ENCODE measurements at regions not wholly inside any gene's neighbourhood (a gene's known extent, or its start where the extent isn't known, plus 50 kb on each side); places are given as distances from the start of the nearest gene placed in this dataset.

DNA sequence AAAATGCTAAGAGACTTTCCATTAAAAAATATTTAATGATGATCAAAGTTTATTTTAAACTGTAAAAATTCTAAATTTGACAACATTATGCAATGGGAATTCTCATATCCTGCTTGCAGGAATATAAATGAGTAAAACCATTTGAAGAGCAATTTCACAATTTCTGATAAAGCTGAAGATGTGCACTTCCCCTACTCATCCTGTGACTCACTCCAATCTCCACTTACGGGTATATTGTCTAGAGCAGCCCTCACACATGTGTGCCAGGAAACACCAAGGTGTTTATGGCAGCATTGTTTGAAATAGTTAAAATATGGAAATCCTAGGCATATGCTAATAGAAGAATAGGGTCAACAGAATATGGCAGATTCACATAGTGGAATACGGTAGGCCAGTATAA, 158.4 kb downstream of the PDHA2 start:
- DNase-seq = no peak

DNA sequence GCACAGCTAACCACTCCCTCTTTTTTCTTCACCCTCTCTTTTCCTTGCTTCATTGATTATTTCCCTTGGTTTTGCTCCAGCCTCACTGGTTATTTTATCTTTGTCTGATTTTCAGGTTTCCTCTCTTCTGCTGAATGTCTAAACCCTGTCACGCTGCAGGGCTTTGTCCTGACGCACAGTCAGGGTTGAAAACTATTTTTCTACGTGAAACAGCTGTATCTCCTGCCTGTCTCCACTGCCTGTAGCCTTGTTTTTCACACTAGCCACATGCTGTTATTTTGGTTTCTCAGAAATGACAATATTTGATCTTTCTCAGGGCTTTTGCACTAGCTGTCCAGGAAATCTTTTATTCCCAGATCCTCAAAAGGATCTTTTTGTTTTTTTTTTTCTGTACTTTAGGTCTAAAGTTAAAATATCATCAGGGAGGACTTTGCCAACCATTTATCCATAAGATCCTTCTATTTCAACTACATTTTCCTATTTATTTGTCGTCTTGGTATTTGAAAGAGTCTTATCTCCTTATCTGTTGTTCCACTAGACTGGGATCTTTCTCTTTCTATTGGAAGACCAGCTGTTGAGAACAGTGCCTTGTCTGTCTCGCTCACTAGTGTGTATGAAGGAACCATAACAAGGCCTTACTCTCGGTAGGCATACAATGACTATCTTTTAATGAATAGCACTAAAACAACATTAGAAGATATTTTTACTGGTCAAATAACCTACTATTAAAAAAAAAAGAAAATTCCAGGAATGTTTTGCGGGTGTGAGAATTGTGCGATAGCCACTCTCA, 164.3 kb downstream of the PDHA2 start:
- no peak for DNase-seq

DNA sequence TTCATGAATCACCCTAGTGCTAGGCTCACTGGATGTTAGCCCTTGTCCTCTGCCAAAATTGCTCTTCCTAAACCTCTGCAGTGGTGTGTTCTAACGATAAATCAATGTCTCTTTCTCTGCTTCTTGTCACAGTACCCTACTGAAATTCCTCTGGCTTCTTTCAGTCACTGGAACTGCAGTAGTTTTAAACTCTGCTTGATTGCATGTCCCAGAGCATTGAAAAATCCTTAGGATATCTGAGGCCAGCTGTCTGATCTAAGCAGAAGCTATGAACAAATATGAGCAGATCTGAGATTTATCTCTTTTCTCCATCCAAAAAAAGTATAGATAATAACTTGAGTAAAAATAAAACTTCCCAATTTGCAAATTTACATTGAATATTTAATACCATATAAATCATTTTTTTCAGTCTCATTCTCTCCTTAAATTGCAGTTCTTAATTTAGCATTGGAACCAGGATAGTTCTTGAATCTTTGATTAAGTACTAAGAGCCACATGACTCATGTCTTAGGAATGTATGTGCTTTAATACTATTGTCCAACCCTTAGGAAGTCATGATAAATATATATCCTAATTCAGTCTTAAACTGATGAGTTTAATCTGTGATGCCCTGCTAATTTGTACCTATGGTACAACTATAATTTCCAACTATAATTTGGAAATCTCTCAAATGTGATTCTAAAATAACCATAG, 169.7 kb downstream of the PDHA2 start:
- DNase-seq = no peak

DNA sequence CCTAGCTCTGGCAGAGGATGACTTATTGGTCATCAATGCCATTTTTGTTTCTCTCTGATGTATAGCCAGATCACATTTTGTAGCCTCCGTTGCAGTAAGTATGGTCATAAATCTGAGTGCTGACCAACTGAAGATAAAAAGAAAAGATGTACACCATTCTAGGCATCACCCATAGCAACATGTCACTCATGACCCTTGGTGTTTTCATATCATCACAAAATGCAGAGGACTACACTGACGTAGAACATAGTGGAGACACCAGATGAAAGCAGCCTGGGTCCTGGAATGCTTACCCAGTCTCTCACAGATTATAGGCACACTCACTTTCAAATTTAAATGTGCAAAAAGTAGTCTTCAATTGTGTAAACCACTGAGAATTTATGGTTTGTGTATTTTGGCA, 172.8 kb downstream of the PDHA2 start:
- no peak for DNase-seq

DNA sequence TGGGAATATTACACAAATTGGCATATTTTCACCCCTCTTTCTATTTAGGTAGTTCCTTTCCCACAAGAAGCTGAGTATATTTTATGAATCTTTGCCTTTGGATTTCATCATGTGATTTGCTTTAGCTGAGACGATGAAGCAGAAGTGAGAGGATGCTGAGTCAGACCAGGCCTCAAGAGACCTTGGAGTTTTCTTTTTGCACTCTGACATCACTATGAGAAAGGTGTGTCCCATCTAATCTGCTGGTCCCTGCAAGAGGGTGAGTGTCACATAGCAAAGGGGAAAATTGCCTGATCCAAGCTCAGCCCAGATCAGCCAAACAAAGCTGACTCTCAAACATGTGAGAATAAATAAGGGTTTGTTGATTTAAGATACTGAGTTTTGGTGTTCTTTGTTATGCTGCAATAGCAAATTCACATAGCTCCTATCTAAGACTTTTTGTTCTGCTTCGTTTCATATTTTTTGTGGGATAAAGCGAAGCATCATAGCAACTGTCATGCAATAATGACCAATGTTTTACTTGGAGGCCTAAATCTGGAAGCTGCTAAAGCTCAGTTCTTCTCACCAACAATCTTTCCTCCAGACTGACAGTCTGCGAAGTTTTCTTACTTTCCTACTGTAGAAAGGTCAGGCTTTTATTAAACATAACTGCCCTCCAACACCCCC, 176.9 kb downstream of the PDHA2 start:
- no peak for DNase-seq

DNA sequence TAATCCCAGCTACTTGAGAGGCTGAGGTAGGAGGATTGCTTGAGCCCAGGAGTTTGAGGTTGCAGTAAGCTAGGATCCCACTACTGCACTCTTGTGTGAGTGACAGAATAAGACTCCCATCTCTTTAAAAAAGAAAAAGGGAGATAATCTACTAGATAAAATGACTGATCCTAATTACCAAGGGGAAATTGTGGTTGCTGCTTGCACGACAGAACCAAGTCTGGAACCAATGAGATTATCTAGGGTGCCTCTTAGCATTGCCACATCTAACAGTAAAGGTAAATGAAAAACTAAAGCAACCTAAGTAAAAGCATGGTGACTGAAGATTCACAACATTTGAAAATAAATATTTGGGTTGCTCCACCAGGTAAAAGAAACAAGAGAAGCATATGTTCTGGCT, 185.1 kb downstream of the PDHA2 start:
- DNase-seq = no peak

DNA sequence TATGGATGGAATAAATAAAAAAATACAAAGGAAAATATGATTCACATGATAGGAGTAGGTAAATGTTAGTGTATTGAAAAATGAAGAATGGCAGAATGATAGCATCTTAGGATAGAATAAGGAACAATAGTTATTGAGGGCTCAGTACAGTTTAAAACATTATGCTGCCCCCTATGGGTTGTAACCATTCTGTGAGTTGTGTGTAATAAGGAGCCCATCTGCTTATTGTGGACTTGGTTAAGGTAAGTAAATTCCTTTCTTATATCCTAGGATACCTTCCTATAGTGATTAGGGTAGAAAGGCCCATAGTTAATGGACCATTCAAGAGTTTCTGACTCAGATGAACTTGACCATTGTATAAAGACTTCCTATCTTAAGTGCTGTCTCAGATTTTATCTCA, 195.8 kb downstream of the PDHA2 start:
- no peak for DNase-seq

DNA sequence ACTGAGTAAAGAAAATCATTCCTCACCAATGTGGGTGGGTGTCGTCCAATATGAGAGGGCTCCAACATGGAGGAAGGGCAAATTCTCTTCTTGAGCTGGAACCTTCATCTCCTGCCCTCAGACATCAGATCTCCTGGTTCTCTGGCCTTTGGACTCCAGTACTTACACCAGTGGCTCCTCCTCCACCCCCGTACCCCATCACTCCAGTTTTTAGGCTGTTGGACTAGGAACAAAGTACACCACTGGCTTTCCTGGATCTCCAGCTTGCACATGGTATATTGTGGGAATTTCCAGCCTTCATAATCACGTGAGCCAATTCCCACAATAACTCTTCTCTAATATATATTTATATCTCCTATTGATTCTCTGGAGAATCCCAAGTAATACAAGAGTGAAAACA, 196.9 kb downstream of the PDHA2 start:
- no peak for DNase-seq

DNA sequence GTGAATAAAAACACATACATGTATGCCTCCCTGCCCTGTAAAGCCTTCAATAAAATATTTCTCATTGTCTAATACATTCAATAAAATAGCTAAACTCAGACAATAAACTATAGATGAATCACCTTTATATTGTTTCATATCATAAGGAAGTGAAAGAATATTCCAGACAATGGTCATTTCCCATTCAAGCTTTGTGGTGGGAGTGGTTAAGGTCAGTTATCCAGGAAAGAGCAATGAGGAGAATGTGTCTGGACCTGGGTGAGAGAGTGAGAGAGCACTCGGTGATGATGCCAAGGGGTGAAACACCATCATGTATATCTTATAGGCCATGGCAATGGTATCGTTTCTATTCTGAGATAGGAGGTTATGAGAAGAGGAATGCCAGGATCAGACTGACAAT, 197.8 kb downstream of the PDHA2 start:
- no peak for DNase-seq

DNA sequence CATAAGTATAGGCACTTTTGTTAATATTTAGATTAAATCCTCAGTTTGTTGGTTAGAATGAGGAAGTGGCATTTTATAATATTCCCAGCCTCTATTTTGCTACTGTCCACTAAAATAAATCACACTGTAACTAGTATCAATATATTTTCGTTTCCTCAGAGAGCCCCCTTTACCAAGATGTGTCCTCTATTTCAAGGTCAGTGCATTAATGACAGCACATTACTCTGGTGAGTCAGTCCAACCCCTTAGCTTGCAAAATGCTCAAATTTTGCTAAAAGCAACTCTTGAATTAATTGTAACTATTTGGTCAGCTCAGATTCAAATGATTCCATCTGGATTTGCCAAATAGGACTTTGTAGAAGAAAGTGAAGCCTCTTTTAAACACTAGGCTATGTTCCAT, 199.3 kb downstream of the PDHA2 start:
- no peak for DNase-seq

DNA sequence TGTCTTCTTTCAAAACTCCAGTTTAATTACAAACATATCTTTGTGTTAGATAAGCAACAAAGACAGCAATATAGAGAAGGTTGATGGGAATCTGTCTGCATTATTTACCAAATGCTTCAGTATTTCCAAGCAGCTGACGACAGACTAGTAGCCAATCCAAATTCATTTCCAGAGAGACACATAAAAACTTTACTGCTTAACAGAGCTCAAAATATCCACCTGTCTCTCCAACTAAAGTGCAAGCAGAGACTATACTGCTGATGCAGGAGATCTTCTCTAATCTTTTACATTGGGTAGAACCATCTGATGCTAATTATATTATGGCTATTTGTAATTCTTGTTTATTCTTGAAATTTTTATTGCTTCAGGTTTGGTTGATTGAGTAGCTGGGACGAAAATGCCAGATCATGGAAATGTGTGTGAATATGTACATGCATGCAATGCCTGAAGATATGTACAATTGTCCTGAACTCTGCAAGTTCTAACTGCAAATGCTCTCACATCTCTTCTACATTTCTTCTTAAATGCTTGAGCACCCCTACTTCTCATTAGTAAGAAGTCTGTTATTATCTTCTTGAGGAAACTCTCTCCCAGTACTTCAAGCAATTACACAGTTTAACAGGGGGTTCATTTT, 200.0 kb downstream of the PDHA2 start:
- no peak for DNase-seq

DNA sequence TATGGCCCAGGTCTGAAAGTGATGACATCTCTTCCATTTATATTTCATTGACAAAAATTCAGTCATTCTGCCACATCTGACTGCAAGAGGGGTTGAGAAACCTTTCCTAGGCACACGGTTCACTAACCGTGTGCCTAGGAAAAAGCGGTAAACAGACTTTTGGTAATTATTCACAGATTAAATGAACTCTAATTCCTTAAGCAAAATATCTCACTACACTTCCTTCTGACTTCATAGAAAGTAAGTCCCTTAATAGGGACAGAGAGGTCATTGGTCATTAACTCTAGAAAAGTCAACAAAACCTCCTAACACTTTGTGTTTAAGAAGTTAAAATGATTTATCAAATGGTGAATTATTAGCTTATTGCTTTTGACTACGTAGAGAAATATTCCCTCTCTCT, 205.1 kb downstream of the PDHA2 start:
- DNase-seq = no peak

DNA sequence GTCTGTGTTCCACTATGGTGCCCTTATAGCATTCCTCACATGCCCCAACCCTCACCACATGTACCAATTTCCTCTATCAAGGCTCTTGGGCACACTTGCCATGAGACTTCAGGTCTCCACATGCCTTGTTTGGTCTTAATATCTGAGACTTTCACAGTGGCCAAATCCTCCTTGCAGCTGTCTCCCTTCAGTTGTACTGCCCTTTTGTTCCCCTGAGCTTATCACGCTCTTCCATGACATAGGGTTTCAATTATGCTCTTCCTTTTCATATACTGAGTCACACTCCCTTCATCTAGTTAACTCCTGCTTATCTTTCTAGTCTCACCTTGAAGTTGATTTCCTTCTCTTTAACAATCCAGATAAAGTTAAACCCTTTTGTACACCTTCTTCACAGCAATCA, 212.9 kb downstream of the PDHA2 start:
- no peak for DNase-seq

DNA sequence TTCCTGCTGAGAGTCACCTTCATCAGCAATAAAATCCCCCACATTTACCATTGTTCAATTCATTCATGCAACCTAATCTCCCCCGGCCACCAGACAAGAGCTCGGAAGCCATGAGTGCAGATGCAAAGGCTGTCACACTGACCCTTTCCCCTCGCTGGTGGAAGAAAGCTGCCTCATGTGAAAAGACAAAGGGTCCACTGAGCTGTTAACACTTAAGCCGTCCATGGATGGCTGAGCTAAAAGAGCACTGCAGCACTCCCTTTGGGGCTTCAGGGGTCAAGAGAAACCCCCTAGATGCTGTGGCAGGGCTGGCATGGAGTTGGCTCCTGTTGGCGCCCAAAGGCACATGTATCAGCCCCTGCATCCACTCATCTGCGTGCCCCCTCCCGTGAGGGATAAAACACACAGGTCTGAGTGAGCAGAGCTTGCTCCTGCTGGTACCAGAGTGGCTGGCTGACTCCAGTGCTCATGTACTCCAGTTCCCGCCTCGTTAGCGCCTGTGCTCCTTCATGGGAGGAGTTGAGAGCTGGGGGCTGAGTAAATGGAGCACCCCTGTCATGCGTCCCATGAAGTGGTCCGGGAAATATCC, 216.5 kb downstream of the PDHA2 start:
- DNase-seq = no peak

DNA sequence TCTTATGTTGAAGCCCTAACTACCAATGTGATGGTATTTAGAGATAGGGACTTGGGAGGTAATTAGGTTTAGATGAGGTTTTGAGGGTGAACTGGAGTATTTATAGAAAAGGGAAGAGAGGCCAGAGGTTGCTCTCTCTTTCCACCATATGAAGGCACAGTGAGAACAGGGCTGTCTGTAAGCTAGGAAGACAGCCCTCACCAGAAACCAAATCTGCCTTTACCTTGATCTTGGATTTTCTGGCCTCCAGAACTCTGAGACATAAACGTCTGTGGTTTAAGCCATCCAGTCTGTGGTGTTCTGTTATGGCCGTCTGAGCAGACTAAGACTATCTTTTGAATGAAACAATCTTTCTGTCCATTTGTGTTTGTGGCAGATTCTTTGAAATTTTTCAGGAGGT, 223.7 kb downstream of the PDHA2 start:
- no peak for DNase-seq

DNA sequence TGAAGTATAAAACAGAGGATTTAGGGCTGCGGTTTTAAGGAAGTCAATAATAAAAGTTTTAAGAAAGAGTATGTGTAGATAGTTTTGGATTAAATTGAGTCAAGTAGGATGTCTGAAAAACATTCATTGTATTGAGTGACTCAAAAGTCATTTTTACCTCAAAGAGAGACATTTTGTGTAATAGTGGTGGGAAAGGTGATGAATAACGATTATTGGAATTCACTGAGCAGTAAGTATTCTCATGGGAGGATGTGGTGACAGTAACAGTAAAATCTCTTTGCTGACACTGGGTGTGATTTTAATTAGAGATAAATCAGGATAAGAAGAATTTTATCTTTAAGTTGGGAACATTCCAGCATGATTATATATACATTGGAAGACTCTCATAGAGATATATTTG, 233.6 kb downstream of the PDHA2 start:
- no peak for DNase-seq

DNA sequence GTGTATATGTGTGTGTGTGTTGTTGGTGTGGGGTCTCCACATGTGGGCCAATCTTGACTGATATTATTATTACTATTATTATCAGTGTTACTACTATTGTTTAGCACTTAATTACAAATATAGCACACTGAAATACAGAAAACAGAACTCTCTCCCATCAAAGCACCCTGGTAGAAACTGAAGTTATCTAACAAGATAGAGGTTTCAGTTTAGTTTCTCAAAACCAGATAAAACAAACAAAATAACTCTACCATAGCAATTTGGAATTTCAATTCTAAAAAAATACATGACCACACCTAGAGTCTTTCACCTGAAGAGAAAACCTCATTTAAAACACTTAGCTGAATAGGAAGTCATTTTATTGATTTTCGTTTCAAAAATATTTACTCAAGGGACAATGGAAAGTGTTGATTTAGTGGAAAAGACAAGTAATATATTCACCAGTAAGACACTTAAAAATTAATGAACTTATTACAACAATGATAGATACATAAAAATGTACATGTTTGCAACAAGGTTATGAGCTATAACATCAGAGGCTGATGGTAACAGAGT, 252.3 kb downstream of the PDHA2 start:
- peak; percentile 5 for DNase-seq

DNA sequence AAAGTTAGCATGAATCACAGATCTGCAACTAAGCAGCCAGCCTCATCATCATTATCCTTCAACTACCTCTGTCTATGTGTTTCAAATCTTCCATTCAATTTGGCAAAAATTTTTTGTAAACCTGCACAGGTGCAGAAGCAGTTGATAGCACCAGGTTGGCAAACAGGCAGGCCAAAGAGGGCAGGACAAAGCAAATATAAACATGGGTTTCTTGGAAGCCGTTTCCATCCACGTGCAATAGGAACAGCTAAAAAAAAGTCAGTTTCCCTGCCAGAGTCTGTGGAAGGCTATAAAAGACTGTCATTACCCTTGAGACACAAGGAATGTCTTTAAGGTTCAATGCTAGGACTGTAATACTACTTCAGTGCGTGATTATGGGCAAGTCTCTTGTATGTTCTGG, 253.2 kb downstream of the PDHA2 start:
- peak; percentile 68 for DNase-seq

DNA sequence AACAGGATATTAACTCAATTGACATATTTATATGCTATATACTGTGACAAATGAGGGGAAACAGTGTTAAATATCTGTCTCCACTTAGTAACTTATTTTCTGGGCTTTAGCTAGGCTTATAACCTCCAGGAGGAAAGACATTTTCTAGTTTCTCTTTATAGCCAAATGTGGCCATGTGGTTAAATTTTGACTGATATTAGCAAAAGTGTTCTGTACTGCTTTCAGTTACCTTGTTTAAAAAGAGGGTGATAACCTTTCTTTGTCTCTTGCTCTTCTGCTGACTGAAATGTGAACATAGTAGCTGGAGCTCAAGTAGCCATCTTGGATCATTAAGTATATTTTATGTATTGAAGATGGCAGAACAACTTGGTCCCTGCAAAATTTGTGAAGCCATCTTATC, 253.7 kb downstream of the PDHA2 start:
- DNase-seq = no peak

DNA sequence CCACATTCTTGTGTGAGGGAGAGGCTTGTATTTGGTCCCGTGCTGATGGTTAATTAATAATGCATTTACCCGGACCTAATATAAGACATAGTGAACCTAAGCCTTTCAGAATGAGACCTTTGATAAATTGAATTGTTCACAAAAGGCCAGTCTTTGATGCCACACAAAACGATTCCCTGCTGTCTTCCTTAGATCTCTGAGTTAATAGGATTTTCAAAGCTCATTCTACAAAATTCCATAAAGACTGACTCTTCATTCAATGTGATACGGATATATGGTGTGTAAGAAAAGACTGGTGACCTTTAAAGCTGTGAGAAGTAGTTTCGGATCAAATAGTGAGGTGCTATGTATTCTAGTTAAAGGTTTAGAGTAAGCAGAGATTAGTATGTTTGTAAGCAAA, 254.3 kb downstream of the PDHA2 start:
- DNase-seq = no peak

DNA sequence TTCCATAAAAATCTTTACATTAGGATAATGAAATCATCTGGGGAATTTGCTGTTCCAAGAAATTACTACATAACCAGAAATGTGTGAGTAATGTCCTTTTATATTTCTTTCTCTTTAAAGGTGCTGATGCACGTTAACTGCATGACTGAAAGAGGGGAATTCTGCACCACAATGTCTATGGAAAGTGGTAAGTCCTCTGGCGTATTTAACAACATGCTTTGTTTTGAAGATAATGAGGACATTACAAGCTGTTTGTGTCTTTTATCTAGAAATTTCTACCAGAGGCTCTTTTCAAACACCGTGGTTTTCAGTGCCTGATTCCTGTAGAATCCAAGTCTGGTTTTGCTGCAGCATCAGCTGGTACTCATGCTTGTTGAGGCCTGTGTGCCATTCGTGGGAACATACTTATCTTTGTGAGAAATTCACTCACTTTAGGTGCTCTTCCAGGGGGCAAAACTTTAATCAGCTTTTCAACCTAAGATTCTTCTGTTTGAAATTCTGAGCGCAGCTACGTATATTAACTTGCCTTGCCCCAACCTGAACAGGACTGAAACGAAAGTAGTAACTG, 257.2 kb downstream of the PDHA2 start:
- no peak for DNase-seq

DNA sequence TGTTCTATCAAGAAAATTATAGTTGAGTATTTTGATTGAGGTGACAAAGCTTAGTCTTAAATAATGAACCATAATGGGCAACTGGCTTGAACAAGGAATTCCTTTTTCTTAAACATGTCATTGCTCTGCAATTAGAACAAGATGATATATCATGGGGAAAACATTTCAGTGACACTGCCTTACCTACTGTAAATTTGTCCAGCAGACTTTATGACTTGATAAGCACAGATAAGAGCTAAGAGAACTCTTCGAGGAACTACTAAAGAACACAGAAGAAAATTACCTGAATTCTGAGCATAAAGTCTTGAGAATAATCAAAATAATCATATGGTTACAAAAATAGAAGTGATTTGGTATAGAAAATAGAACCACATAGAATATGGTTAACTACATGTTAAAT, 257.8 kb downstream of the PDHA2 start:
- no peak for DNase-seq

DNA sequence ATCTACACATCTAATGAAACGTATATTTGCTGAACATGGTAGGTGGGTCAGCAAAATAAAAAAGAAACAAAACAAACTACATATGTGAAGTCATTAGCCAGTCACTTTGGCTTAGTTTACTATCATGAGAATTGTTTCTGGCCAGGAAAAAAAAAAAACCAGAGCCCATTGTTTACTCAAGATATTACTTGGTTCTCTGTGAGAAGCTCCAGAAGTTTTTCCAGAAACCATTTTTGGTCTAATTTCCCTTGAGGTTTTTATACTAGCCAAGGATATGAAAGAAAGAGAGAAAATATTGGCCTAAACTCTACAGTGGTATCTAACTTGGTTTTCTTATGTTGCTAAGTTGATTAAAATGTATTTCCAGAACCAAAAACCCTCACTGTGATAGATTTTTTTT, 259.1 kb downstream of the PDHA2 start:
- DNase-seq = no peak

All from COR-L47 (cell line).